ENCODE measurements at regions not wholly inside any gene's neighbourhood (a gene's known extent, or its start where the extent isn't known, plus 50 kb on each side); places are given as distances from the start of the nearest gene placed in this dataset.

- H3K14ac ChIP-seq (replicated peaks; ENCODE audit: low read depth, low read length), result no peak overlapping the region
- in situ Hi-C loops (cut with MboI; ENCODE audit: low sequenced_read_pairs), result loop anchor here (25.0 kb wide), 1 partner anchor 569 kb away; no protein-coding TSS in a partner anchor
- no peak overlapping the region for H4K91ac ChIP-seq (ENCODE audit: insufficient read depth, low read depth, low read length)
- intact Hi-C loops (cut with micrococcal nuclease), result no loop called here
- no peaks in the 10 kb centered on the region for H3K79me1 ChIP-seq (ENCODE audit: low read depth in 1 of 2, low read length in 2 of 2)
- no peak overlapping the region for H3K27ac ChIP-seq (ENCODE audit: insufficient read depth, low read length)
- H2BK5ac ChIP-seq (ENCODE audit: low read depth, low read length, poor library complexity, severe bottlenecking), result no peak overlapping the region
- CTCF ChIA-PET, result no interaction called here
- H3K18ac ChIP-seq (ENCODE audit: low read depth, low read length), result no peak overlapping the region
- H2AK5ac ChIP-seq (ENCODE audit: low read depth, low read length), result no peak overlapping the region
- no peak overlapping the region for H2AK9ac ChIP-seq (replicated peaks; ENCODE audit: low read depth, low read length, poor library complexity)
- TF ChIP-seq SMC3 (IDR thresholded peaks at IDR 0.05; ENCODE audit: low read depth, low read length), result no peak
- TF ChIP-seq NFE2L2 (IDR thresholded peaks at IDR 0.05; ENCODE audit: low read depth, low read length), result no peak
- no peak for TF ChIP-seq CTCF (conservative IDR thresholded peaks at IDR 0.05; ENCODE audit: low read depth, low read length)
- no peak for TF ChIP-seq USF2 (IDR thresholded peaks at IDR 0.05; ENCODE audit: low read depth, low read length)
- TF ChIP-seq POLR2A (IDR thresholded peaks at IDR 0.05; ENCODE audit: low read depth, low read length), result no peak
- peaks cover 25% of the 10 kb centered on the region for H3K27me3 ChIP-seq (ENCODE audit: control insufficient read depth, insufficient read depth, low read length)
- H4K5ac ChIP-seq (ENCODE audit: low read depth, low read length), result no peak overlapping the region
- no peak overlapping the region for H3K4ac ChIP-seq (ENCODE audit: low read depth, low read length)
- no peaks in the 10 kb centered on the region for H4K20me1 ChIP-seq (ENCODE audit: insufficient read depth, low read length)
- dilution Hi-C loops (cut with HindIII; ENCODE audit: low sequenced_read_pairs, unreplicated experiment), result no loop called here
- H2AFZ ChIP-seq (replicated peaks; ENCODE audit: low read length, poor library complexity), result no peak overlapping the region
- H3K23ac ChIP-seq (ENCODE audit: low read depth, low read length), result no peak overlapping the region
- no peak overlapping the region for H2BK20ac ChIP-seq (ENCODE audit: low read depth, low read length)
- no peak overlapping the region for H3K4me3 ChIP-seq (ENCODE audit: insufficient read depth, low read depth, low read length)
- no peak overlapping the region for H4K8ac ChIP-seq (ENCODE audit: low read depth in 2 of 2, low read length in 2 of 2)
- H3K9me3 ChIP-seq (ENCODE audit: control insufficient read depth, insufficient read depth, low read length), result peaks cover 4% of the 10 kb centered on the region
- H3K56ac ChIP-seq (ENCODE audit: extremely low read depth, insufficient read depth, low read length), result no peak overlapping the region
- H3K9me1 ChIP-seq (ENCODE audit: insufficient read depth, low read length), result no peaks in the 10 kb centered on the region
- H3K4me2 ChIP-seq (ENCODE audit: low read depth, low read length), result no peak overlapping the region
- ATAC-seq (ENCODE audit: low read depth), result no peak
- no peak overlapping the region for H2BK120ac ChIP-seq (ENCODE audit: low read depth, low read length)
- POLR2A ChIA-PET (ENCODE audit: unreplicated experiment), result no interaction called here
- no peak for DNase-seq
- no peak overlapping the region for H2BK15ac ChIP-seq (ENCODE audit: low read depth, low read length)
- H3K4me1 ChIP-seq (ENCODE audit: control insufficient read depth, insufficient read depth, low read length), result no peaks in the 10 kb centered on the region
- no peaks in the 10 kb centered on the region for H3K36me3 ChIP-seq (ENCODE audit: control insufficient read depth, insufficient read depth, low read length)
- WGBS, 2 experiments (ENCODE audit: extremely low coverage in 2 of 2, insufficient read length in 1 of 2), result no CpG with 5 or more reads among the region's 5 CpGs
- no peak overlapping the region for H3K9ac ChIP-seq (ENCODE audit: low read depth, low read length)
- BruUV-seq (replicated peaks), result no TSS peak
Measured at GRCh38 chr9:109593612-109594011, 95.5 kb upstream of the PTPN3 start.

All from IMR-90 (cell line).